DMS 273 (cell line): ENCODE measurements at regions not wholly inside any gene's neighbourhood (a gene's known extent, or its start where the extent isn't known, plus 50 kb on each side); places are given as distances from the start of the nearest gene placed in this dataset.
"Not testable (repeated sequence)": the region's sequence is repeated elsewhere in the genome, so short reads cannot be mapped to it uniquely, and the experiment has no call there.

Experiments
- DNase-seq: peaks from one replicate; lab custom pipeline; 2025; ENCODE audit not compliant: unreplicated experiment; lab: John Stamatoyannopoulos, UW

GRCh38 chr2:58318949-58319348 is 77.8 kb upstream of the FANCL start:
- DNase-seq: not testable (repeated sequence)

GRCh38 chr2:58313926-58314325 is 72.8 kb upstream of the FANCL start:
- no peak for DNase-seq

GRCh38 chr2:58308435-58308834 is 67.3 kb upstream of the FANCL start:
- DNase-seq: no peak

GRCh38 chr2:58304843-58305242 is 63.7 kb upstream of the FANCL start:
- DNase-seq: no peak

GRCh38 chr2:58299123-58299522 is 58.0 kb upstream of the FANCL start:
- no peak for DNase-seq

- DNase-seq: no peak
These were observed 51.9 kb upstream of the FANCL start for GRCh38 chr2:58293056-58293455.

- no peak for DNase-seq
These were observed 50.8 kb upstream of the FANCL start for GRCh38 chr2:58291726-58292438.
